GM23338 (cell line): ENCODE measurements at regions not wholly inside any gene's neighbourhood (a gene's known extent, or its start where the extent isn't known, plus 50 kb on each side); places are given as distances from the start of the nearest gene placed in this dataset.

Experiments
- ATAC-seq: fragments of 200-7000 bp; cut with Tn5 transposase; 3 replicates; pipeline ENCODE4 v1.9.1; 2020
- DNase-seq: peaks from one replicate; pipeline ENCODE4 v3.0.0-alpha.2; 2015; ENCODE audit warnings: low spot score
- H2AFZ ChIP-seq: fragments of 200-600 bp; sonication (generic); 2 replicates; pipeline ENCODE4 v1.8.0; 2016; ENCODE audit warnings: antibody characterized with exemption, mild to moderate bottlenecking, moderate library complexity
- H3F3A ChIP-seq: fragments of 200-600 bp; sonication (generic); replicated peaks from 2 replicates; pipeline ENCODE4 v1.8.0; 2017; ENCODE audit warnings: antibody characterized with exemption, mixed run types, low read depth
- H3K27ac ChIP-seq: fragments of 200-600 bp; sonication (generic); 2 replicates; pipeline ENCODE4 v1.6.1; 2016; ENCODE audit warnings: low read depth
- H3K27me3 ChIP-seq: fragments of 200-600 bp; sonication (generic); 2 replicates; pipeline ENCODE4 v1.8.0; 2016; ENCODE audit warnings: mild to moderate bottlenecking, mixed run types, moderate library complexity; ENCODE audit not compliant: insufficient read depth
- H3K36me3 ChIP-seq: fragments of 200-600 bp; sonication (generic); 2 replicates; pipeline ENCODE4 v1.8.0; 2016; ENCODE audit warnings: mild to moderate bottlenecking; ENCODE audit not compliant: insufficient read depth
- H3K4me1 ChIP-seq: fragments of 200-600 bp; sonication (generic); 2 replicates; pipeline ENCODE4 v1.8.0; 2016; ENCODE audit warnings: mild to moderate bottlenecking, moderate library complexity; ENCODE audit not compliant: insufficient read depth
- H3K4me2 ChIP-seq: fragments of 200-600 bp; sonication (generic); 2 replicates; pipeline ENCODE4 v1.7.1; 2017; ENCODE audit warnings: mixed run types
- H3K4me3 ChIP-seq: fragments of 200-600 bp; sonication (generic); 2 replicates; pipeline ENCODE4 v1.6.1; 2016; ENCODE audit warnings: mixed run types
- H3K79me2 ChIP-seq: fragments of 200-600 bp; sonication (generic); replicated peaks from 2 replicates; pipeline ENCODE4 v1.8.0; 2017; ENCODE audit warnings: mild to moderate bottlenecking; ENCODE audit not compliant: insufficient read depth
- H3K9me2 ChIP-seq: fragments of 200-600 bp; sonication (generic); 2 replicates; pipeline ENCODE4 v1.8.0; 2017; ENCODE audit not compliant: insufficient read depth
- H4K20me1 ChIP-seq: fragments of 200-600 bp; sonication (generic); replicated peaks from 2 replicates; pipeline ENCODE4 v1.8.0; 2017; ENCODE audit warnings: mild to moderate bottlenecking; ENCODE audit not compliant: insufficient read depth
- H3K27ac Mint-ChIP-seq: 2 replicates; pipeline ENCODE4 v1.8.0; 2020; ENCODE audit warnings: inconsistent platforms, mild to moderate bottlenecking, moderate library complexity, mixed read lengths
- H3K27me3 Mint-ChIP-seq: 3 replicates; pipeline ENCODE4 v1.8.0; 2022; ENCODE audit warnings: low read depth, mild to moderate bottlenecking, moderate library complexity, mixed read lengths, inconsistent platforms; ENCODE audit not compliant: insufficient read depth, poor library complexity
- H3K36me3 Mint-ChIP-seq: 3 replicates; pipeline ENCODE4 v1.8.0; 2021; ENCODE audit warnings: low read depth, mild to moderate bottlenecking, inconsistent platforms, moderate library complexity, mixed read lengths
- H3K4me1 Mint-ChIP-seq: 3 replicates; pipeline ENCODE4 v1.8.0; 2020; ENCODE audit warnings: mild to moderate bottlenecking, inconsistent platforms, mixed read lengths
- H3K4me3 Mint-ChIP-seq: 3 replicates; pipeline ENCODE4 v1.8.0; 2021; ENCODE audit warnings: moderate library complexity, mild to moderate bottlenecking, inconsistent platforms, mixed read lengths
- H3K9me3 Mint-ChIP-seq: 3 replicates; pipeline ENCODE4 v1.8.0; 2020; ENCODE audit warnings: moderate library complexity, mild to moderate bottlenecking, inconsistent platforms, mixed read lengths
- JUNB ChIP-seq: IDR thresholded peaks from one replicate; pipeline ENCODE4 v1.6.1; 2016; ENCODE audit warnings: antibody characterized with exemption; ENCODE audit not compliant: unreplicated experiment
- NANOG ChIP-seq: IDR thresholded peaks from 2 replicates; pipeline ENCODE4 v1.6.1; 2016; ENCODE audit warnings: antibody characterized with exemption, borderline replicate concordance
- STAT1 ChIP-seq: IDR thresholded peaks from one replicate; pipeline ENCODE4 v1.6.1; 2016; ENCODE audit warnings: antibody characterized with exemption; ENCODE audit not compliant: unreplicated experiment
- ZNF114 ChIP-seq: fragments of 250-450 bp; sonication (Bioruptor Pico); IDR thresholded peaks from 2 replicates; pipeline ENCODE4 v1.5.0; 2020; ENCODE audit warnings: mild to moderate bottlenecking, moderate library complexity
- ZNF331 ChIP-seq: fragments of 250-450 bp; sonication (Bioruptor Pico); IDR thresholded peaks from 2 replicates; pipeline ENCODE4 v1.5.0; 2020; ENCODE audit warnings: low read depth, mild to moderate bottlenecking, moderate library complexity
- ZNF462 ChIP-seq: fragments of 250-450 bp; sonication (Bioruptor Pico); IDR thresholded peaks from 2 replicates; pipeline ENCODE4 v1.5.0; 2020; ENCODE audit warnings: mild to moderate bottlenecking, moderate library complexity

GRCh38 chr5:122701640-122702523, 73.0 kb upstream of the SNX2 start (continued):
- TF ChIP-seq ZNF462 (CRISPR knock-in tag) (no peak), NANOG (no peak), STAT1 (no peak)

- no peak for DNase-seq
- Histone ChIP-seq H3K4me1 (no peaks in the 10 kb centered on the region), H4K20me1 (no peaks in the 10 kb centered on the region), H3K4me3 (no peak overlapping the region), H2AFZ (no peak overlapping the region), H3K79me2 (no peaks in the 10 kb centered on the region), H3F3A (no peaks in the 10 kb centered on the region), H3K9me2 (no peaks in the 10 kb centered on the region), H3K36me3 (no peaks in the 10 kb centered on the region), H3K4me2 (no peak overlapping the region), H3K27me3 (no peaks in the 10 kb centered on the region), H3K27ac (no peak overlapping the region)
- no peaks in the 10 kb centered on the region for H3K9me3 Mint-ChIP-seq
- H3K4me3 Mint-ChIP-seq, result no peak overlapping the region
- H3K4me1 Mint-ChIP-seq, result no peaks in the 10 kb centered on the region
- H3K36me3 Mint-ChIP-seq, result no peaks in the 10 kb centered on the region
- TF ChIP-seq ZNF331 (no peak), ZNF114 (no peak), JUNB (no peak)
- no peak overlapping the region for H3K27ac Mint-ChIP-seq
- ATAC-seq, result no peak
- no peaks in the 10 kb centered on the region for H3K27me3 Mint-ChIP-seq
Observed at GRCh38 chr5:122702524-122702875, 72.4 kb upstream of the SNX2 start.
